Epidermal melanocyte (primary cell): ENCODE measurements at regions not wholly inside any gene's neighbourhood (a gene's known extent, or its start where the extent isn't known, plus 50 kb on each side); places are given as distances from the start of the nearest gene placed in this dataset.
"Not testable (repeated sequence)": the region's sequence is repeated elsewhere in the genome, so short reads cannot be mapped to it uniquely, and the experiment has no call there.

Experiments used
- DNase-seq: peaks from one replicate; pipeline ENCODE4 v3.0.0; 2011; ENCODE audit warnings: low spot score; ENCODE audit not compliant: insufficient read length

- no peak for DNase-seq
Measured at GRCh38 chr2:234802071-234802844, 149.6 kb upstream of the SH3BP4 start.

GRCh38 chr2:234797566-234798250, 154.1 kb upstream of the SH3BP4 start:
- no peak for DNase-seq

GRCh38 chr2:234796045-234796591, 155.7 kb upstream of the SH3BP4 start:
- DNase-seq = no peak

- no peak for DNase-seq
Measured at GRCh38 chr2:234795272-234795920, 156.4 kb upstream of the SH3BP4 start.

GRCh38 chr2:234794866-234795265, 157.0 kb upstream of the SH3BP4 start:
- DNase-seq = no peak

GRCh38 chr2:234793212-234793785, 158.5 kb upstream of the SH3BP4 start:
- no peak for DNase-seq

- peak; percentile 57 for DNase-seq
Measured at GRCh38 chr2:234792621-234793022, 159.2 kb upstream of the SH3BP4 start.

GRCh38 chr2:234792096-234792495, 159.7 kb upstream of the SH3BP4 start:
- not testable (repeated sequence) for DNase-seq

GRCh38 chr2:234790380-234790779, 161.4 kb upstream of the SH3BP4 start:
- no peak for DNase-seq

GRCh38 chr2:234789556-234790325, 162.1 kb upstream of the SH3BP4 start:
- DNase-seq = no peak

- no peak for DNase-seq
Measured at GRCh38 chr2:234788841-234789240, 163.0 kb upstream of the SH3BP4 start.

- DNase-seq = no peak
Measured at GRCh38 chr2:234788381-234788780, 163.4 kb upstream of the SH3BP4 start.

GRCh38 chr2:234787114-234787513, 164.7 kb upstream of the SH3BP4 start:
- DNase-seq = no peak

GRCh38 chr2:234773764-234774409, 177.9 kb upstream of the SH3BP4 start:
- DNase-seq = no peak

GRCh38 chr2:234773129-234773528, 178.7 kb upstream of the SH3BP4 start:
- DNase-seq = no peak

GRCh38 chr2:234772733-234773060, 179.1 kb upstream of the SH3BP4 start:
- no peak for DNase-seq

GRCh38 chr2:234771980-234772732, 179.7 kb upstream of the SH3BP4 start:
- DNase-seq = no peak

- no peak for DNase-seq
Measured at GRCh38 chr2:234771176-234771575, 180.6 kb upstream of the SH3BP4 start.

GRCh38 chr2:234770715-234771141, 181.1 kb upstream of the SH3BP4 start:
- no peak for DNase-seq

GRCh38 chr2:234770031-234770506, 181.7 kb upstream of the SH3BP4 start:
- no peak for DNase-seq
